Lower leg skin (tissue), 4 donors: ENCODE measurements at regions not wholly inside any gene's neighbourhood (a gene's known extent, or its start where the extent isn't known, plus 50 kb on each side); places are given as distances from the start of the nearest gene placed in this dataset.
"Not testable (repeated sequence)": the region's sequence is repeated elsewhere in the genome, so short reads cannot be mapped to it uniquely, and the experiment has no call there.

Experiments
- DNase-seq, 2 donors: peaks; one replicate each; pipeline ENCODE4 v3.0.0-alpha.2; 2019; ENCODE audit warnings: low spot score in 2 of 2
- H3K4me3 ChIP-seq: fragments of 200-600 bp; sonication (generic); 2 replicates; pipeline ENCODE4 v1.5.1; 2017; ENCODE audit warnings: mild to moderate bottlenecking, low read depth; ENCODE audit not compliant: poor library complexity, severe bottlenecking
- CTCF ChIP-seq, 3 donors: fragments of 450-650 bp; IDR thresholded peaks; one replicate each; pipeline ENCODE4 v1.5.1; 2016; ENCODE audit warnings: antibody characterized with exemption in 3 of 3, mild to moderate bottlenecking in 3 of 3, moderate library complexity in 2 of 3
- POLR2A ChIP-seq, 2 donors: fragments of 450-650 bp; IDR thresholded peaks; one replicate each; pipeline ENCODE4 v1.6.1; 2016 to 2017; ENCODE audit warnings: antibody characterized with exemption in 2 of 2, mild to moderate bottlenecking in 1 of 2, moderate library complexity in 1 of 2
- WGBS, 2 donors: methylation state at CpG; one replicate each; pipeline ENCODE4 v1.1.5; 2018; 5-methylcytosine and 5-hydroxymethylcytosine counted together
- intact Hi-C: fragments of 100-400 bp; cut with DNase I; formaldehyde crosslinking; loops from one replicate; pipeline ENCODE4 v1.15.0; 2023; ENCODE audit warnings: low total_unique reads

- intact Hi-C loops, result no loop called here
- no peak overlapping the region for H3K4me3 ChIP-seq
- 44 to 48% methylated on average over 6 of the region's 6 CpGs for WGBS, 2 donors
- peak in 1 of 2 donors; percentile 61 for DNase-seq
- TF ChIP-seq CTCF (IDR thresholded peaks at IDR 0.05) (no peak), POLR2A (IDR thresholded peaks at IDR 0.05) (no peak)
Measured at GRCh38 chr7:3138997-3139396, 95.3 kb upstream of the CARD11 start.

- intact Hi-C loops, result no loop called here
- no peak for TF ChIP-seq POLR2A (IDR thresholded peaks at IDR 0.05)
- TF ChIP-seq CTCF (IDR thresholded peaks at IDR 0.05), result no peak
- H3K4me3 ChIP-seq, result no peak overlapping the region
- DNase-seq, result peak in 1 of 2 donors; percentile 45
- 54 to 61% methylated on average over 6 of the region's 6 CpGs for WGBS, 2 donors
Measured at GRCh38 chr7:3140834-3141233, 97.2 kb upstream of the CARD11 start.

GRCh38 chr7:3141326-3141725 lies 97.7 kb upstream of the CARD11 start:
- TF ChIP-seq POLR2A (IDR thresholded peaks at IDR 0.05) (no peak), CTCF (IDR thresholded peaks at IDR 0.05) (no peak)
- H3K4me3 ChIP-seq, result no peak overlapping the region
- intact Hi-C loops, result no loop called here
- DNase-seq, result peak in 1 of 2 donors; percentile 67
- WGBS, 2 donors, result 97% methylated on average over 7 of the region's 7 CpGs

GRCh38 chr7:3143869-3144775 lies 100.5 kb upstream of the CARD11 start:
- DNase-seq, result peak in 1 of 2 donors; percentile 29
- no peak overlapping the region for H3K4me3 ChIP-seq
- intact Hi-C loops, result no loop called here
- TF ChIP-seq POLR2A (IDR thresholded peaks at IDR 0.05) (no peak), CTCF (IDR thresholded peaks at IDR 0.05) (no peak)
- WGBS, 2 donors, result 33 to 37% methylated on average over 7 of the region's 7 CpGs

GRCh38 chr7:3144776-3145125 lies 101.1 kb upstream of the CARD11 start:
- H3K4me3 ChIP-seq, intact Hi-C loops: not testable (repeated sequence)
- DNase-seq, result peak in 1 of 2 donors; percentile 57
- WGBS, 2 donors, result 70 to 83% methylated on average over 6 of the region's 6 CpGs

GRCh38 chr7:3146571-3147226 lies 103.0 kb upstream of the CARD11 start:
- no peak overlapping the region for H3K4me3 ChIP-seq

GRCh38 chr7:3148471-3148870 lies 104.8 kb upstream of the CARD11 start:
- DNase-seq, result peak in 1 of 2 donors; percentile 50
- 71 to 82% methylated on average over 4 of the region's 4 CpGs for WGBS, 2 donors
- H3K4me3 ChIP-seq, intact Hi-C loops: not testable (repeated sequence)

More at GRCh38 chr7:3146571-3147226, 103.0 kb upstream of the CARD11 start:
- DNase-seq, result peak in 1 of 2 donors; percentile 77
- 72 to 83% methylated on average over 18 of the region's 18 CpGs for WGBS, 2 donors
- intact Hi-C loops, result no loop called here
- TF ChIP-seq POLR2A (IDR thresholded peaks at IDR 0.05) (no peak), CTCF (IDR thresholded peaks at IDR 0.05) (no peak)
